GM12865 (cell line): ENCODE measurements at regions not wholly inside any gene's neighbourhood (a gene's known extent, or its start where the extent isn't known, plus 50 kb on each side); places are given as distances from the start of the nearest gene placed in this dataset.

Experiments used
- DNase-seq: peaks from one replicate; pipeline ENCODE4 v3.0.0; 2010; ENCODE audit warnings: low read depth
- H3K4me3 ChIP-seq: 2 replicates; pipeline ENCODE4 v1.5.1; 2011; ENCODE audit warnings: mild to moderate bottlenecking, low read depth, low read length, control low read depth
- TF ChIP-seq, protein P1 (sequence below): IDR thresholded peaks from 2 replicates; pipeline ENCODE4 v1.5.1; 2011; ENCODE audit warnings: low read length, control low read depth, low read depth, inconsistent platforms; ENCODE audit not compliant: insufficient read depth; ENCODE audit errors: missing control alignments

DNA sequence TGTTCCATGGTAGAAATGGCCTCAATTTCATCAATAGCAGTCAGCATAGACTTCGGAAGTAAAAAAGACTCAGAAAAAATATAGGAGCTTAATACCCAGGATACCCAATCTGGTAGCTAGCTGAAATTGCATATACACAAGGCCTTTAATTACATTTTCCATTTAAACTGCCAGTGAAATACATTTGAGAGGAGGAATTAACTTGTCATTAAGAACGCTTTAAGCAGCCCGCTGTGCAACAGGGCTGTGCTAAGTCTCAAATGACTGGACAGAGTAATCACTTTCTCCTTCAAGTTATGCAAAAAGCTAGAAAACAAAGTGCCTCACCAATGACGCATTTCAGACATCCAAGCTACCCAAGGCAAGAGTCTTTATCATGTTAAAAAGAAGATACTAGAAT, 558.8 kb downstream of the MBD2 start:
- H3K4me3 ChIP-seq = no peak overlapping the region
- no peak for DNase-seq
- TF ChIP-seq, protein P1, sequence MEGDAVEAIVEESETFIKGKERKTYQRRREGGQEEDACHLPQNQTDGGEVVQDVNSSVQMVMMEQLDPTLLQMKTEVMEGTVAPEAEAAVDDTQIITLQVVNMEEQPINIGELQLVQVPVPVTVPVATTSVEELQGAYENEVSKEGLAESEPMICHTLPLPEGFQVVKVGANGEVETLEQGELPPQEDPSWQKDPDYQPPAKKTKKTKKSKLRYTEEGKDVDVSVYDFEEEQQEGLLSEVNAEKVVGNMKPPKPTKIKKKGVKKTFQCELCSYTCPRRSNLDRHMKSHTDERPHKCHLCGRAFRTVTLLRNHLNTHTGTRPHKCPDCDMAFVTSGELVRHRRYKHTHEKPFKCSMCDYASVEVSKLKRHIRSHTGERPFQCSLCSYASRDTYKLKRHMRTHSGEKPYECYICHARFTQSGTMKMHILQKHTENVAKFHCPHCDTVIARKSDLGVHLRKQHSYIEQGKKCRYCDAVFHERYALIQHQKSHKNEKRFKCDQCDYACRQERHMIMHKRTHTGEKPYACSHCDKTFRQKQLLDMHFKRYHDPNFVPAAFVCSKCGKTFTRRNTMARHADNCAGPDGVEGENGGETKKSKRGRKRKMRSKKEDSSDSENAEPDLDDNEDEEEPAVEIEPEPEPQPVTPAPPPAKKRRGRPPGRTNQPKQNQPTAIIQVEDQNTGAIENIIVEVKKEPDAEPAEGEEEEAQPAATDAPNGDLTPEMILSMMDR = no peak

DNA sequence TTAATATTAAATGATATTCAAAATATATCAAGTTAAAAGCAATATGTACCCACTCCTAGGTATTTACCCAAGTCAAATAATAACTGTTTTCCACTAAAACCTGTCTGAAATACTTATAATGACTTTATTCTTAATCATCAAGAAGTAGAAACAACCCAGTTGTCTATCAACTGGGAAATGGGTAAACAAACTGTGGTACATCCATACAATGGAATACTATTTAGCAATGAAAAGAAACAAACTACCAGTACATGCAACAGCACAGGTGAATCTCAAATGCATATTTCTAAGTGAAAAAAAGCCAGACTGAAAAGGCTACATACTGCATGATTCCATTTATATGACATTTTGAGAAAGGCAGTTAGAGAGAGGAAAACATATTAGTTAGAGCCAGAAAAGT, 559.9 kb downstream of the MBD2 start:
- no peak overlapping the region for H3K4me3 ChIP-seq
- TF ChIP-seq, protein P1 = no peak
- no peak for DNase-seq

DNA sequence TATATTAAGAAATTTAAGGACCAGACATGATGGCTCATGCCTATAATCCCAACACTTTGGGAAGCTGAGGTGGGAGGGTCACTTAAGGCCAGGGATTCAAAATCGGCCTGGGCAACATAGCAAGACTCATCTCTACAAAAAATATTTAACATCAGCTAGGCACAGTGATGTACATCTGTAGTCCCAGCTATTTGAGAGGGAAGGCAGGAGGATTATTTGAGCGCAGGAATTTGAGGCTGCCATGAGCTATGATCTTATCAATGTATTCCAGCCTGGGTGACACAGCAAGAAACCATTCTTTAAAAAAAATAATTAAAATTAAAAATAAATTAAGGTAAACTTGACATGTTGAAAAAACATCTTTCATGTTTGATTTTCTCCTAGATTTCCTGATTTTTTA, 564.2 kb downstream of the MBD2 start:
- no peak for DNase-seq
- TF ChIP-seq, protein P1 = no peak
- no peak overlapping the region for H3K4me3 ChIP-seq

DNA sequence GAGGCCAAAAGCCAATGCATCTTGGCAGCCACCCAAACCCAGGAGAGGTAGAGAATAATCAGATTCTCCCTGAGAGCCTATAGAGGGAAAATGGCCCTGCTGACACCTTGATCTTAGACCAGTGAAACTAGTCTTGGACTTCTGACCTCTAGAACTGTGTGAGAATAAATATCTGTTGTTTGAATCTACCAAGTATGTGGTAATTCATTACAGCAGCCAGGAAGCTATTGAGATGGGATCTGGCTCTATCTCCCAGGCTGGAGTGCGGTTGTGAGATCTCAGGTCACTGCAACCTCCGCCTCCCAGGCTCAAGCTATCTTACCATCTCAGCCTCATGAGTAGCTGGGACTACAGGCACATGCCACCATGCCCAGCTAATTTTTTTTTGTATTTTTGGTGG, 567.2 kb downstream of the MBD2 start:
- TF ChIP-seq, protein P1 = no peak
- H3K4me3 ChIP-seq = no peak overlapping the region
- no peak for DNase-seq

DNA sequence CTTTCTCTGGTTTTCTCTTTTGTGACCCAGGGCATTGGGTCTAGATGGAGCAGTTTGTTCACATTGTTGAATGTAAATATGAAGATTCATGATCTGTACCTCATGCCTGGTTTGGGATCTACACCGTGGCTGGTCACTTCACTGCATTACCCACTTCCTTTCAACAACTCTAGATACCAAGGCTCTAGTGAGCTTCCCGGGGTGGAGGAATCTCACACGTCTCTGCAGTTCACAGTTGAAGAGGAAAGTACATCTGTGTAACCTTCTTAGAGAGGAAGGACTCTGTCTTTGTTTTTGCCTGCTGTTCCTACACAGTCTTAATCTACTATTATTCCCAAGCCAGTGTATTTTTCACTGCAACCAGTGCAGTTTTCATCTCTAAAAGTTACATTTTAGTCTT, 574.8 kb downstream of the MBD2 start:
- H3K4me3 ChIP-seq = no peak overlapping the region
- TF ChIP-seq, protein P1 = no peak
- DNase-seq = no peak

DNA sequence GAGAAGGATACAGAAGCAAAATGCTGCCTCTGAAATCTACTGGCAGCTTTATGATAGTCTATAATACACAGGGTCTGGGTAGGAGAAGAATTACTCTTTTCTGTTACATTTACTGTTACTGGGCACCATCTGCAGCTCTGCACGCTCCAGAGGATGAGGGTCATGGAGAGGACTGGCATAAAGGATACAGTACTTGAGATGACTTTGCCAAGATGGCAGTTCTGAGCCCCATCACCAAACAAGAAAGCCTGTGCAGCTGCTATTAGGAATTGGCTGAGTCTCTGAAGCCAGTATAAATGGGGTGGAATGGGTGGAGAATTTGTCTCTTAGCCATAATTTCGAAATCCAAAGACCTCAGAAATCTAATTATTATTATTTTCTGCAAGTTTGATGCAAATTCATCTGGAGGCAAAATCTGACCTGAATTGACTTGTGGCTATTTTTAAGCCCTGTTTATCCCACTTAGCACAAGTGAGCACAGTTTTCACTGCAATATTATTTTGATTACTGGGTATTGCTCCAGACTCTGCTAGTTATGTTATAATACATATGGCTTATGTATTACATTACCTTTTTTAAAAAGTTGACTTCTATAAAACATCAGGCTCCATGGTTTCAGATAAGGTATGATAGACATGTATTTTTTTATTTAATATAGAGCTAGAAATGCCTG, 579.5 kb downstream of the MBD2 start:
- H3K4me3 ChIP-seq = no peak overlapping the region
- no peak for DNase-seq
- TF ChIP-seq, protein P1 = no peak

DNA sequence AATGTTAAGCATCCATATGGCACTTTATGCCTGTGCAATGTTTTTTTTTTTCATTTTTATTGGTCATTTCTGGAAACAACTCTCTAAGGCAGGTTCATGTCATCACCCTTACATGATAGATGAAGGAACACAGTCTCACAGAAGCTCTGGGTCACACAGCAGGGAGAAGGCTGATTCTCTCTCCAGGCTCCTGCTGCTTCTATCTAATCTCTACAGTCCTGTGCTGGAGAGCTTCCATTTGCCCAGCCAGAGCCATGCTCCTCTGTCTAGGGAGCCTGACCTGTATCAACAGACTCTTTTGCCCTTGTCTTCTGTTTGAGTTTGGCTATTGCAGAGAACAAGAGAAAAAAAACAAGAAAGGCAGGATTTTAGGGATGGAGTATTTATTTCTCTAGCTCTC, 584.8 kb downstream of the MBD2 start:
- no peak overlapping the region for H3K4me3 ChIP-seq
- TF ChIP-seq, protein P1 = no peak

More for the DNA sequence above, 584.8 kb downstream of the MBD2 start:
- no peak for DNase-seq
